GM21381 (cell line): ENCODE measurements at regions not wholly inside any gene's neighbourhood (a gene's known extent, or its start where the extent isn't known, plus 50 kb on each side); places are given as distances from the start of the nearest gene placed in this dataset.
"Not testable (repeated sequence)": the region's sequence is repeated elsewhere in the genome, so short reads cannot be mapped to it uniquely, and the experiment has no call there.

Experiments used
- ATAC-seq: cut with Tn5 transposase; IDR thresholded peaks from one replicate; pipeline ENCODE4 v1.9.1; 2021; ENCODE audit warnings: mild to moderate bottlenecking, moderate library complexity; ENCODE audit not compliant: unreplicated experiment

DNA sequence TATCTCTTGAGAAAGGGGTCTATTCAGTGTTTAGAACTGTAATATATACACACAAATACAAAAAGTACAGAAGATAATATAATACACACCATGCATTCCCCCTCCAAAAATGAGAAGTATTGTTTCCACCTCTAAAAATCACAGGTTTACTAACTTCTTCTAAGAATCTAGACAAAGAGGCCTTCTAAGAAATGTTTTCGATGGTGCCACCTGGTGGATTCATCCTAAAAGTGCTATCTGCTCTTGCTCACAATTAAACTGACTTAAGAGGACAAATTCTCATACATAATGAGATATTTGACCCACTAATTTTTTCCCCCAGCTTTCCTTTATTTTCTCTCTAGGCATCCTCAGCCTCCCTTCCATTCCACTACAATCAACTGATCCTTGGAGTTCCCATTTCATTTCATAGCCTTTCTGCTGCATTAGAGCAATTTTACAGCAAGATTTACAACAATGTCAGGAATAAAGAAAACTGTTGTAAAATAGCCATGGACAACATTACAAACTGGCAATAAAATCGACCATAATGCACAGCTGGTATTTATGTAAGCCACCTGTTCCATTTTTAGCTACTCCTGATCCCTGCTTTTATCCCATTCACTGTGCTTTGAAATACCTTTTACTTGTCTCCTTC, 124.6 kb downstream of the ARRDC4 start:
- no peak for ATAC-seq

DNA sequence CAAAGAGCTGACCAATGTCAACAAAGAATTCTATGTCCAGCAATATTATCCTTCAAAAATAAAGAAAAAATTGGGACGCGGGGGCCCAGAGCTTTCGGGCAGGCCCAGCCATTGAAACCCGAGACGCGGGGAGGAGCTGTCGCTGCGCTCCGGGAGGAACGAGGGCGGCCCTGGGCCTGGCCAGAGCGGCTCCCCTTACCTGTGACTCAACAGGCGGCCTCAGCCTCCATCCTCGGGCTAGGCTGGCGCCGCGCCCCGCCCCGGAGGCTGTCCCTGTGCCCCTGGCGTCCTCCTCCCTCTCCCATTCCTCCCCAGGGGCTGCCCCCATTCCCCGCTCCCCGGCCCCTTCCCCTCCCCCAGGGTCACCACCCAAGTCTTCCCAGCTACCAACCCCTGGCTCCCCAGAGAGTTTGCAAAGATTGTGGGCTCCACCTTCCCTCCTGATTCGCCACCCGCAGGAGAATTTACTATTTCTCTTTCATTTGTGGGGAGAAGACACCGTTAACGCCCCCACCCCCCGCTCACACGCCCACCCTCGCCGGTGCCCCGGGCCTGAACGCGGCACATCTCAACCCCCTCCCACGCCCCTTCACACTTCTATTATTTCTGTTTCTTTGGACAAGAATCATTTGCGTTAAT, 127.9 kb downstream of the ARRDC4 start:
- peak; percentile 92 for ATAC-seq

DNA sequence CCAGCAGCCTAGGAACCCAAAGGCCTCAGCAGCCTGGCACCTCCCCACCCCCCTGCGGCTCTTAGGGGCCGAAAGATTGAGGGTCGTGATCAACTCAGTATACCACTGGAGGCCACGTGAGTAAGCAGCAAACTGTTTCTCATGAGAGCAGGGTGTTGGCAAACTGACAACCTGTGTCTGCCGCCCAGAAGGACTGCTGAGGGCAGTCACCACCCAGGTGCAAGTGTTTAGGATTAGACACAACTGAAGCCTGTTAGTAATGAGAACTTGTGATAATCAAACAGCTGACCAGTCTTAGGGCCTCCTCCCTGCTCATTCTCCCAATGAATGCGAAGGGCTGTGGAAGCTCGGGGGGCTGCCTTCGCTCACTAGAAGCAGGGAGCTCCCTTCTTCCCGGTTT, 128.8 kb downstream of the ARRDC4 start:
- ATAC-seq: not testable (repeated sequence)

DNA sequence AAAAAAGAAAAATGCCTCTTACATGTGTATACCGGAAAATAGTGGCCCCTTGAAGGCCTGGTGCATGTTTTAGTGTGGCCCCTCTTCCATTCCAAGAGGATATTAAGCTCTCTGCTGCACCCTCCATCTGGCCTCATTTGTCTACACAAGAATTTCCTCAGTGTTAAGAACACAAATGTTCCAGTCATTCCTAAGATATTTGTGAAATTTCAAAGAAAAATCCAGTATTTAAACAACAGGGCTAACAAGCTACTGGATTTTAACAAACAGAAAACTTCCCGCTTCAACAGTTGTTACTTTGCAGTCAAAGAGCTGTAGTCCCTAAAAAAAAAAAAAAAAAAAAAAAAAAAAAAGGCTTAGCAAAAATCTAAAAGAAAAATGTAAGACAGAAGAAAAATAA, 137.5 kb downstream of the ARRDC4 start:
- not testable (repeated sequence) for ATAC-seq

DNA sequence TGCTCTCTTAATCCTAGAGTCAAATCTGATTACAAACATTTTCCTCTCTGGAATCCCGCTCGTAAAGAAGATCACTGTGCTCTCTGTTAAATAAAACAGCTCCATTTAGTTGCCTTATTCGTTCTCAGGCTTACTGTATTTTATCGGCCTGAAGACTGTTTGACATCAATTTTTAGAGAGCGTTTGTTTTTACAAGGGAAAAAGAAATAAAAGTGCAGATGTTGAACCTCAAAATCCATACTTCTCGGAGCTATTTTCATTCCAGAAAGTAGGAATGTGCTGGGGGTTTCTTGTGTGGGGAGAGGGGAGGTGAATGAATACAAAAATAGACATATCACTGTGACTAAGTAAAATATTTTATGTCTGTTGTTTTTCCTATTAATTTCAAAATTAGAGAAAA, 140.1 kb downstream of the ARRDC4 start:
- ATAC-seq: not testable (repeated sequence)

DNA sequence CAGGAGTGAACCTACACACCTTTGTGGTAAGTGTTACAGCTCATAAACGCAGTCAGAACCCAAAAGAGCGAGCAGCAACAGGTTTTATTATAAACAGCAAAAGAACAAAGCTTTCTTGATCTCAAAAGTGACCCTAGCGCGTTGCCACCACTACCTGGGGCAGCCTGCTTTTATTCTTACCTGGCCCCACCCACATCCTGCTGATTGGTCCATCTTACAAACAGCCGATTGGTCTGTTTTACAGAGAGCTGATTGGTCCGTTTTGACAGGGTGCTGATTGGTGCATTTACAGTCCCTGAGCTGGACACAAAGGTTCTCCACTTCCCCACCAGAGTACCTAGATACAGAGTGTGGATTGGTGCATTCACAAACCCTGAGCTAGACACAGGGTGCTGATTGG, 143.1 kb downstream of the ARRDC4 start:
- no peak for ATAC-seq

DNA sequence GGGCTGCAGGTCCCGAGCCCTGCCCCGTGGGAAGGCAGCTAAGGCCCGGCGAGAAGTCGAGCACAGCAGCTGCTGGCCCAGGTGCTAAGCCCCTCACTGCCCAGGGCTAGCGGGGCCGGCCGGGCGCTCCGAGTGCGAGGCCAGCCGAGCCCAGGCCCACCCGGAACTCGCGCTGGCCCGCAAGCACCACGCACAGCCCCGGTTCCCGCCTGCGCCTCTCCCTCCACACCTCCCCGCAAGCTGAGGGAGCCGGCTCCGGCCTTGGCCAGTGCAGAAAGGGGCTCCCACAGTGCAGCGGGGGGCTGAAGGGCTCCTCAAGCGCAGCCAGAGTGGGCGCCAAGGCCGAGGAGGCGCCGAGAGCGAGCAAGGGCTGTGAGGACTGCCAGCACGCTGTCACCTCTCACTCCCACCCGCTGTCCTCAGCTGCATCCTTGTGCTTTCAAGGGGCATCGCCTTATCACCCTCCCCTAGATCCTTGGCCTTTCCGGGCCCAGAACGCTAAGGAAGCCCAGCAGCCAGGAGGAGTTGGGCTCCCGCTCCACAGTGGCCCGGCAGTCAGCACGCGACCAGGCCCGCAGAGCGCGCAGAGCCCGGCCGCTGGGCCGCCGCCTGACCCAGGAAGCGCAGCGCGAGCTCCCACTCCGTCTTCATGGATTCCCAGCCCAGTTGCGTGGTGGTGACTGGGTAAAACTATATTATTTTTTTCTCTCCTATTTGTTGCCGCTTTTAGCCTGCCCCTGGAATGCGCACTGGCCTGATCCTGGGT, 144.1 kb downstream of the ARRDC4 start:
- not testable (repeated sequence) for ATAC-seq

DNA sequence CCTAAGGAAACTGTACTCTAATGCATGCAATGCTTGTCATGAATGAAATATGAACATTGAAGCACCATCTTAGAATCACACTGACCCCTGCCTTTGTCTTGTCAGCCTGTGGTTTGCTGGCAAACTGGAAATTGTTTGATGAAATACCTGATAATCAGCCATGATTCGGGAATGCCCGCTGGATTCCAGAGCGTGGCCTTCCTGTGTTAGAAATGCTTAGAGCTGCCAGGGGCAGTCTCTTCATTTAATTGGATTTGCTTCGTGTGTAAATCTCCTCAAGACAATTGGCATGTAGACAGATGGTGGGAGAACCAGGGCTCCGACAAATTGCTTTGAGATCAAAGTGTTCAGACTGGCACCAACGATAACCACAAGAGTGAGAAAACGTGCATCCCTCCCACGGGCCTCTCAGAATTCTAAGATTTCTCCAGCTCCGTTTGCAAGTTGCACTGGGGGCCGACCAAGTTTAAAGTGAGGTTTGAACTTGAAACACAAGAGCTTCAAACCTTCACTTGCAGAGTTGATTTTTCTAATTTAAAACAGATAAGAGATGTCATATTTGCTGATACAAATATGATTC, 146.2 kb downstream of the ARRDC4 start:
- not testable (repeated sequence) for ATAC-seq

DNA sequence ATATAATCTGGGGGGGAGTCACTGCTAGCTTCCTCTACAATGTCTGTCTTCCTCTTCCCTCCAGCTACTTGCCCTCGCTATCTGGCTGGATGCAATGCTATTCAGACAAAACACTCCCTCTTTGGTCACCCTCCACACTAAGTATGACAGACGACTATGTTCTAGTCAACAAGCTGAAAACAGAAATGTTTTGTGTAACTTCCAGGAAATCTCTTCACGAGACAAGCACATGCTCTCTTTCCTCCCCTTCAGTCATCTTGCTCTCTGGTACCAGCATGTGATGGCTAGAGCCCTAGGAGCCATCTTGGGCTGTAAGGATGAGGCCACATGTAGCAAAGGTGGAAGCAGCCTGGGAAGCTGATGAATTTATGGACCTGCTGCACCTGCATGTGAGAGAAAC, 151.3 kb downstream of the ARRDC4 start:
- no peak for ATAC-seq

DNA sequence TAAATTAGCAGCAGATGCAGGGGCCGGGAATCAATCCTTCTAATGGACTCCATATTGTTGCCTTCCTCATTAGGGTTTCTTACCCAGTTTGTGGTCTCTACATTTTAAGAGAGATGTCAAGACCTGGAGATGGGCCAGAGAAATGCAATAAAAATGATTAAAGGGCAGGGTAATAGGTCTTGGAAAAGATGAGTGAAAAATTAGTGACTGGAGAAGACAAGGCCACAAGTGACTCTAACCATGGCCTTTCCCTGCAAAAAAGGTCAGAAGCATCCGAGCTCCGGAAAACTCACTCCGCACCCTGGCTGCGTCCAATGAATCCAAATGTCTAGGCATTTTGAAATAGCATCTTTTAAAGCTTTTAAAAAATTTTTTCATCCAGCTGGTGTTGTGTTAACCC, 152.8 kb downstream of the ARRDC4 start:
- no peak for ATAC-seq

DNA sequence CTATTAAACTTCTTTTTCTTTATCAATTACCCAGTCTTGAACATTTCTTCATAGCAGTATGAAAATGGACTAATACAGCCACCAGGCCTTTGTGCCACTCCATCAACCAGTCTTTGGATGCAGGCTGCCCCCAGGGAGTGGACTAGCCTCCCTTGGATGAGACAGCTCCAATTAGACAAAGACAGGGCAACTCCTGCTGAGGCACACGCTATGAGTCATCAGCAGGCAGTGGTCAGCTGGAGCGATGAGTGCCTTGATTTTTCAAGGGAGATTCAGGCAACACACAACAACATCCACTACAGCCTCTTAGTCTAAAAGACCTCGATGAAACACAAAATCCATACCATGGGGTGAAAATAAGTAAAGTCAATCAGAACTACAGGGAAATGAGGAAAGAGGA, 160.1 kb downstream of the ARRDC4 start:
- ATAC-seq: no peak

DNA sequence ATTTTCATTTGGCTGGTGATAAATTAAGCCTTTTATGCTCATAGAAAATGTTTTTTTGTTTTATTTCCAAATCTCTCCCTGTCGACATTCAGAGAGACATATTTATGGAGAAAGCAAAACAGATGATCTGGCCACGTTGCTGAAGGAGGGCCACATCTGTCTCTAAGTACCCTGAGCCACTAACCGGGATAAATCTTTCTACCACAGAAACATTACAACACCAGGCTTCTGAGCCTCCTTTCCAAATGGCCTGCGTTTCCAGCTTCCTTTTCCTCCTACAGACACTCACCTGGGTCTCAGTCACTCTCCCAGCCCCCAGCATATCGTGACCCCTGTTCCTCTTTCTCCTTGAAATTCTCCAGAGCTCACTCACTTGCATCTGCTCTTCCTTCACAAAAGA, 161.0 kb downstream of the ARRDC4 start:
- ATAC-seq: no peak

DNA sequence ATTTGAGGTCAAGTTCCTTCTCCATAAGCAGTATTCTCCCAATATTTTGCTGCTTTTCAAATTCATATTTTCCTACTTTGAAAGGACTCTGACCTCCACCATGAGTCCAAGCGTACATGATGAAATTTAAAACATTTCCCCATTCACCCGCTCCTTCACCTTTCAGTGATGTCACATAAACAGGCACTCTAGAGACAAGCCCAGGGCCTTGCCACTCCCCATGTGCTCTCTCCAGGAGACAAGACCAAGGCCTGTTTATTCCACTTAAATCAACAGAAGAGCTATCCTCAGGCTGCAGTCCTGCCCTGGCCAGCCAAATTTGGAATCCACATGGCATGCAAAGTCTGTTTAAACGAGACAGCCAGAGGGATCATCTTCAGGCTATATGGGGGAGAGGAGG, 161.5 kb downstream of the ARRDC4 start:
- no peak for ATAC-seq

DNA sequence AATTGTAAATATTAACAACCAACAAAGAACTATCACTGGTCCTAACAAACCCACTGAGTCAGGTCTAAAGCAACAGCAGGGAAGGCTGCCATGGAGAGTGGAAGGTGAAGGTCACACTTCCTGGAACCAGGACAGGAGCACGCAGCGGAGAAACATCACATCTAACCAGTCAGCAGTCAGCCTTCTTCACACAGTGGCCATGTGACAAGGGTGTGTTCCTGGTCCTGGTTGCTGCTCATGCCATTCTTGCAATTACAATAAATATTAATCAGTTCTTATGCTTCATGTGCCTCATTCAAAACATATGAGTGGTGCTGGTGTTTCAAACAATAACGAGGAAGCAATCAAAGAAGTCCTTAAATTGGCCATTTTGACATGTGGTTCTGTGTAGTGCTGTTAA, 162.8 kb downstream of the ARRDC4 start:
- no peak for ATAC-seq

DNA sequence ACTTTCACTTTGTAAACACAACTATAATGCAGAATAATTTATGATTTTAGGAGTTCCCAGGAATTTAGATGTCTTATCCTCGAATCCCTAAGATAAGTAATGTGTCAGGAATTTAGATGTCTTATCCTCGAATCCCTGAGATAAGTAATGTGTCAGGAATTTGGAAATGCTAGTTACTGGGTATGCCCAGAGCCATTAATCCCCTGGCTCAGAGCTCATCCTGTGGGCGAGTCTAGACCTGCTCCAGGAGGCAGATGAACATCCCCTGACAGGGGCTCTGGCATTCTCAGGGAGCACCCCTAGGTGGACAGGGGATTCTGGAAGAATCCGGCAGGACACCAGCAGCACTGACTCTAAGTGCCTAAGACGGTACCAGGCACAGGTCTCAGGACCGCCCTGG, 163.3 kb downstream of the ARRDC4 start:
- no peak for ATAC-seq

DNA sequence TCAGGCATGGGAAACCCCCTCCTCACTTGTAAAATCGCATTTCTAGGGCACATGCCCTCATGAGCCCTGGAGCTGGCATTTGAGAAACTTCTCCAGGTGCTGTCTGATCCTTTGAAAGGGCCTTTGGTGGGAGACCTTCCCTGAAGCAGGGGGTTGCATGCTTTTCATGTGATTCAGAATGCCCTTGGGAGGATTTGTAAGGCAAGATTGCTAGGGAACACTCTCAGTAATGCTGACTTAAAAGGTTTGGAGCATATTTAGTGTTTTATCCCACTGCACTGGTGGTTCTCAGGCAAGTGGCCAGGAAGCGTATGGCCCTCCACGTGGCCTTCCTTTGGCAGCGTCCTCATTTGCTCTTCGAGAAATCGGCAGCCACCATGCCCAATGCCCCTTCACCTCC, 164.1 kb downstream of the ARRDC4 start:
- ATAC-seq: no peak

DNA sequence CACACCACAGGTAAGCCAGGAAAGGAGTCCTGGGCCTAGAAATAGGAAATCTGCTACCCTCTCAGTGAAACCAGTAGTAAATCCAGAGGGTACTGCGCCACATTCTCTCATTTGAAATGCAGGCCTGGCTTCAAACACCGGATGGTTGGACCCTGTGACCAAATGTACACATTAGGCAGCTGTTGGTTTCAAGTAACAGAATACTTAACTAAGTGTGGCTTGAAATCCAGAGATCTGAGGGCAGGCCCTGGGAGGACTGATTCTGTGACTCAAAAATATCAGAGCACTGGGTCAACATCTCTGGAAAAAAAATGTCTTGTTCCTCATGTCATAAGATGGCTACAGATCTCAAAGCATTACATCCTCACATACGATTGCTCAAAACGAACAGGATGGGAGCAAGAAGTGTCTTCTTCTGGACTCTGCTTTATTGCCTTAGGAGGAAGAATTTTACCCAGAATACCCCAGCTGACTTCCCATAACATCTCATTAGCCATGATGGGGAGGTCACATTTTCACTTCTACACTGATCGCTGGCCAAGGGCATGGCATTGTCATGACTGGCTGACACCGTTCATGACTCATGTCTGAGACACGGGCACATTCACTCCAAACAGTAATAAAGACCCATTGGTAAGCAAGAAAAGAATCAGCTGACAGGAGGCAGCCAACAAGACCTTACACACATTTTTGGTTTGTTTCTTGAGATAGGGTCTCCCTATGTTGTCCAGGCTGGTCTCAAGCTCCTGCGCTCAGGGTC, 166.0 kb downstream of the ARRDC4 start:
- ATAC-seq: no peak

DNA sequence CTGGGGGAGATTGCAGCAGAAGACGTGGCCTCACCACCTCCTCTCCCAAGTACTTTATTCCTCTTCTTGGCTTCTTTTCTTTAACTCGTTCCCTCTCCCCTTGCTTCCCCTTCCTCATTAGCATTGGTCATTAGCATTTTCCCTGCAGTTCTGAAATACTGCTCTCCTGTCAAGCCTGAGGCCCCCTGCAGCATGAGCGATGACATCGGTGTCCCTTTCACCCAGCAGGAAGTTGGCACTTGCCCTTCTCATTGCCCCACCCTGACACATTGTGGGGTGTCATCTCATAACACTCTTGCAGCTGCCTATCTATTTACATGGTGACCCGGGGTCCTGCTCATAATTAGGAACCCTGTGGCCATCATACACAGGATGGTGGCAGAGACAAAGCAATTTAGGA, 167.1 kb downstream of the ARRDC4 start:
- ATAC-seq: no peak

DNA sequence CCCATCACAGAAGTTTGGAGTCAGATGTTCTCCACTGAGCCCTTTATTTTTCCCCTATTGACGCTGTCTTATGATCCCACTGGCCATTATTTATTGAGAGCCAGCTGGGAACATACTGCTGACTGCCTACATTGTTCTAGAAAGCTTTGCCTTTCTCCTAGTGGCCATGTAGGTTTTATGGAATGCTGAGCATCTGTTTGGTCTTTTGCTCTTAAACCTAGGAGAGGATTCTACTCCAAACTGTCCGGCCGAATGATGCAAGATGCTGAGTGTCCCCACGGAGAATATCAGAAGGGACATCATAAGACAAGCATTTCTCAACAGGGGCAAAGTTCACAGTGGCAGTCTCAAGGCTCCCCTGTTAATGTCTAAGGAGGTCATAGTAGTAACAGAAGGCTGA, 171.4 kb downstream of the ARRDC4 start:
- ATAC-seq: no peak

DNA sequence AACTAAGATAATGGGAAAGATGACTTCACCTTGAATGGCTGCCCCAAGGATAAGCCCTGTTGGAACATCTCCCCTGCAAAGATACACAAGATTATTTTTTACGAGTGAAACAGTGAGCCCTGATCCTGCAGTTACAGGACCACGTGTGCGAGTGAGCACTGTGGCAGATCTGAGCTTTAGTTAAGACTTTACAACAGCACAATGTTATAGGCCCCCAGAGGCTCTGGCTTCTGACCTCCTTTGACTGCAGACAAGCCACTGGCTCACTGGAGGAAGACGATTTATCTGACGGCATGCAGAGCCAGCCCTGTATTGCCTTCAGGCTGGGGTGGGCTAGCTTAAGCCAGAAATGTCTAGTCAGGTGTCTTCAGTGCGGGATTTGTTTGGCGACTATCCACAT, 174.4 kb downstream of the ARRDC4 start:
- no peak for ATAC-seq

DNA sequence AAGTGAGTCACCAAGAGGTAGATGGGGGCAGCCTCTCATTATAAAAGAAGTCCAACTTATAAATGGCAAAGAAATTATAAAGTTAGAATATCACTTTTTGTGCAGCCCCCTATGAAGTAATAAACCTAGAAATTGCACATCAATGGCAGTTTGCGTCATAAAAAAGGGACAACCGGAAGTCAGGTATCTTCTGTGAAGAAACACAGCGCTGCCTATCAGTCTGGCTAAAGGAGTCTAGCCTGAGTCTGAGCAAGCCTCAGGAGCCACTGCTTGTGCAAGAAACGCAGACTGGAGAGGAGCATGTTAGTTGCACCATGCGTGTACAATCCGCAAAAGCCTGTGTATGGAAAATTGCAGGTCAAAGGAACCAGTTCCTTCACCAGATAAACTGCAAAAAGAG, 178.4 kb downstream of the ARRDC4 start:
- no peak for ATAC-seq
